ENCODE measurements at regions not wholly inside any gene's neighbourhood (a gene's known extent, or its start where the extent isn't known, plus 50 kb on each side); places are given as distances from the start of the nearest gene placed in this dataset.

DNA sequence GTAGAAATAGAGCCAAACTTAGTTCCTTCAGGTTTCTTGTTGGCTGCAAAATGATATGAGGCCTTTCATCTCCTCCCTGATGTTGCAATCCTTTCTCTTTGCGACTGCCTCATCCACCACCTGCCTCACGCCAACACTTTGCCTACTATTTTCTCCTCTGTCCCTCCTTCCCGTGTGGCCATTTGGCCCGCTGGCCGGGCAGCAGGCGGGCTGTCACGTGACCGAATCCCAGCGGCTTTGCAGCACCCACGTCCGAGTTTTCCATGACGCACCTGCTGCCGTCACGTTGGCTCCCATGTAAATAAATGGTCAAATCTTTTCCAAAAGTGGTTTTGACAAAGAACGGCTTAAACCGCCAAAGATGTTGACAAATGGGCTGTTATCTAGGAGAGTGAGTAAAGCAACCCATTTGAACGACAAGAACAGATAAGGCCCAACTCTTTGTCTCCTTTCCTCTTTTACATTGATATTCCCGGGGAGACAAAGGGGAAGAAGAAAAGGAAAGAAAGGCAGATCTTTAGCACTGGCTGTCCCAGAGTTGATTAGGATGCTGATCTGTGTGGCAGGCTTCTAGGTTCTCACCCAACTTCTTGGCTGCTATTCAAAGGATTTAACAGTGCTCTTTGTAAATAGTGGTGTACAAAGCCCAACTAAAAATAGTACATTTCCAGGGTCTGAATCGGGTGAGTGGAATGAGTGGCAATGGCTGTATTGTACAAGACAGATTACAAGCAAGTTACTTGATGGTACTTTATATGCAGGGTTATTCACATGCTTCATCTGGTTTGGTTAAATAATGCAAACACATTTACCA, 174.2 kb upstream of the JADE1 start:
- TF ChIP-seq, protein P1, sequence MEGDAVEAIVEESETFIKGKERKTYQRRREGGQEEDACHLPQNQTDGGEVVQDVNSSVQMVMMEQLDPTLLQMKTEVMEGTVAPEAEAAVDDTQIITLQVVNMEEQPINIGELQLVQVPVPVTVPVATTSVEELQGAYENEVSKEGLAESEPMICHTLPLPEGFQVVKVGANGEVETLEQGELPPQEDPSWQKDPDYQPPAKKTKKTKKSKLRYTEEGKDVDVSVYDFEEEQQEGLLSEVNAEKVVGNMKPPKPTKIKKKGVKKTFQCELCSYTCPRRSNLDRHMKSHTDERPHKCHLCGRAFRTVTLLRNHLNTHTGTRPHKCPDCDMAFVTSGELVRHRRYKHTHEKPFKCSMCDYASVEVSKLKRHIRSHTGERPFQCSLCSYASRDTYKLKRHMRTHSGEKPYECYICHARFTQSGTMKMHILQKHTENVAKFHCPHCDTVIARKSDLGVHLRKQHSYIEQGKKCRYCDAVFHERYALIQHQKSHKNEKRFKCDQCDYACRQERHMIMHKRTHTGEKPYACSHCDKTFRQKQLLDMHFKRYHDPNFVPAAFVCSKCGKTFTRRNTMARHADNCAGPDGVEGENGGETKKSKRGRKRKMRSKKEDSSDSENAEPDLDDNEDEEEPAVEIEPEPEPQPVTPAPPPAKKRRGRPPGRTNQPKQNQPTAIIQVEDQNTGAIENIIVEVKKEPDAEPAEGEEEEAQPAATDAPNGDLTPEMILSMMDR (IDR thresholded peaks at IDR 0.05): no peak
- no peak for TF ChIP-seq POLR2A (IDR thresholded peaks at IDR 0.05)

Data from esophagus squamous epithelium (tissue), 4 donors.